ENCODE measurements at regions not wholly inside any gene's neighbourhood (a gene's known extent, or its start where the extent isn't known, plus 50 kb on each side); places are given as distances from the start of the nearest gene placed in this dataset.

DNA sequence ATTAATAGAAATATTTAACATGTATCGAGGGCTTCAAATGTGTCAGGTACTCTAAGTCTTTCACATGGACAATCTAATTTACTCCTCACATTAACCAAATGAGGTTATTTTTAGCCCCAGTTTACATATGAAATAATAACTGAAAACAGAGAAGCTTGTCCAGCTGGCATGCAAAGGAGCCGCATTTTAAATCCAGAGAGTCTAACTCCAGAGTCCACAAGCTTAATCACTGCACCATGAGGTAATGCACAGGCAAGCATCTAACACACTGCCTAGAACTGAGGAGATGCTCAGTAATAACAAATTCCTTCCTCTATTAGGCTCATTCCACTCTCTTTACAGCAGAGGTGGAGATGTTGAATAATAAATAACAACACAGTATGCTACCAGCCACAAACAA is 165.7 kb upstream of the GUCY1A2 start:
- H3K4me3 ChIP-seq (ENCODE audit: low read depth, low read length), result no peak overlapping the region
- H3K4me1 ChIP-seq (ENCODE audit: control insufficient read depth, insufficient read depth, low read length), result no peaks in the 10 kb centered on the region
- H3K36me3 ChIP-seq (ENCODE audit: control insufficient read depth in 2 of 2, insufficient read depth in 1 of 2, low read length in 2 of 2), result no peaks in the 10 kb centered on the region
- ChIA-PET POLR2A (no interaction called here), CTCF (no interaction called here)
- no peaks in the 10 kb centered on the region for H3K9me3 ChIP-seq (ENCODE audit: control insufficient read depth, insufficient read depth, low read depth, low read length)
- TF ChIP-seq MYNN (tag by site-specific recombination; IDR thresholded peaks at IDR 0.05; ENCODE audit: borderline replicate concordance) (no peak), ZNF16 (tag by site-specific recombination; IDR thresholded peaks at IDR 0.05; ENCODE audit: low read depth) (no peak), ZBTB20 (tag by site-specific recombination; IDR thresholded peaks at IDR 0.05) (no peak), KLF9 (tag by site-specific recombination; IDR thresholded peaks at IDR 0.05; ENCODE audit: low read depth) (no peak), ZNF658 (tag by site-specific recombination; IDR thresholded peaks at IDR 0.05) (no peak), ZNF354C (tag by site-specific recombination; IDR thresholded peaks at IDR 0.05; ENCODE audit: borderline replicate concordance, low read depth) (no peak), ZNF2 (tag by site-specific recombination; IDR thresholded peaks at IDR 0.05) (no peak), ZNF571 (tag by site-specific recombination; IDR thresholded peaks at IDR 0.05) (no peak), IKZF3 (tag by site-specific recombination; IDR thresholded peaks at IDR 0.05) (no peak), REPIN1 (tag by site-specific recombination; IDR thresholded peaks at IDR 0.05; ENCODE audit: low read depth) (no peak)
- TF ChIP-seq, protein P1, sequence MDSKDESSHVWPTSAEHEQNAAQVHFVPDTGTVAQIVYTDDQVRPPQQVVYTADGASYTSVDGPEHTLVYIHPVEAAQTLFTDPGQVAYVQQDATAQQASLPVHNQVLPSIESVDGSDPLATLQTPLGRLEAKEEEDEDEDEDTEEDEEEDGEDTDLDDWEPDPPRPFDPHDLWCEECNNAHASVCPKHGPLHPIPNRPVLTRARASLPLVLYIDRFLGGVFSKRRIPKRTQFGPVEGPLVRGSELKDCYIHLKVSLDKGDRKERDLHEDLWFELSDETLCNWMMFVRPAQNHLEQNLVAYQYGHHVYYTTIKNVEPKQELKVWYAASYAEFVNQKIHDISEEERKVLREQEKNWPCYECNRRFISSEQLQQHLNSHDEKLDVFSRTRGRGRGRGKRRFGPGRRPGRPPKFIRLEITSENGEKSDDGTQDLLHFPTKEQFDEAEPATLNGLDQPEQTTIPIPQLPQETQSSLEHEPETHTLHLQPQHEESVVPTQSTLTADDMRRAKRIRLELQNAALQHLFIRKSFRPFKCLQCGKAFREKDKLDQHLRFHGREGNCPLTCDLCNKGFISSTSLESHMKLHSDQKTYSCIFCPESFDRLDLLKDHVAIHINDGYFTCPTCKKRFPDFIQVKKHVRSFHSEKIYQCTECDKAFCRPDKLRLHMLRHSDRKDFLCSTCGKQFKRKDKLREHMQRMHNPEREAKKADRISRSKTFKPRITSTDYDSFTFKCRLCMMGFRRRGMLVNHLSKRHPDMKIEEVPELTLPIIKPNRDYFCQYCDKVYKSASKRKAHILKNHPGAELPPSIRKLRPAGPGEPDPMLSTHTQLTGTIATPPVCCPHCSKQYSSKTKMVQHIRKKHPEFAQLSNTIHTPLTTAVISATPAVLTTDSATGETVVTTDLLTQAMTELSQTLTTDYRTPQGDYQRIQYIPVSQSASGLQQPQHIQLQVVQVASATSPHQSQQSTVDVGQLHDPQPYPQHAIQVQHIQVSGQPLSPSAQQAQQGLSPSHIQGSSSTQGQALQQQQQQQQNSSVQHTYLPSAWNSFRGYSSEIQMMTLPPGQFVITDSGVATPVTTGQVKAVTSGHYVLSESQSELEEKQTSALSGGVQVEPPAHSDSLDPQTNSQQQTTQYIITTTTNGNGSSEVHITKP (tag by site-specific recombination; IDR thresholded peaks at IDR 0.05), result no peak
- TF ChIP-seq, protein P2, sequence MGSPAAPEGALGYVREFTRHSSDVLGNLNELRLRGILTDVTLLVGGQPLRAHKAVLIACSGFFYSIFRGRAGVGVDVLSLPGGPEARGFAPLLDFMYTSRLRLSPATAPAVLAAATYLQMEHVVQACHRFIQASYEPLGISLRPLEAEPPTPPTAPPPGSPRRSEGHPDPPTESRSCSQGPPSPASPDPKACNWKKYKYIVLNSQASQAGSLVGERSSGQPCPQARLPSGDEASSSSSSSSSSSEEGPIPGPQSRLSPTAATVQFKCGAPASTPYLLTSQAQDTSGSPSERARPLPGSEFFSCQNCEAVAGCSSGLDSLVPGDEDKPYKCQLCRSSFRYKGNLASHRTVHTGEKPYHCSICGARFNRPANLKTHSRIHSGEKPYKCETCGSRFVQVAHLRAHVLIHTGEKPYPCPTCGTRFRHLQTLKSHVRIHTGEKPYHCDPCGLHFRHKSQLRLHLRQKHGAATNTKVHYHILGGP (tag by site-specific recombination; IDR thresholded peaks at IDR 0.05), result no peak
- TF ChIP-seq, protein P3, sequence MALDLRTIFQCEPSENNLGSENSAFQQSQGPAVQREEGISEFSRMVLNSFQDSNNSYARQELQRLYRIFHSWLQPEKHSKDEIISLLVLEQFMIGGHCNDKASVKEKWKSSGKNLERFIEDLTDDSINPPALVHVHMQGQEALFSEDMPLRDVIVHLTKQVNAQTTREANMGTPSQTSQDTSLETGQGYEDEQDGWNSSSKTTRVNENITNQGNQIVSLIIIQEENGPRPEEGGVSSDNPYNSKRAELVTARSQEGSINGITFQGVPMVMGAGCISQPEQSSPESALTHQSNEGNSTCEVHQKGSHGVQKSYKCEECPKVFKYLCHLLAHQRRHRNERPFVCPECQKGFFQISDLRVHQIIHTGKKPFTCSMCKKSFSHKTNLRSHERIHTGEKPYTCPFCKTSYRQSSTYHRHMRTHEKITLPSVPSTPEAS (tag by site-specific recombination; IDR thresholded peaks at IDR 0.05), result no peak
- no peak overlapping the region for H3K27ac ChIP-seq (ENCODE audit: extremely low read depth, low read depth, low read length)

DNA sequence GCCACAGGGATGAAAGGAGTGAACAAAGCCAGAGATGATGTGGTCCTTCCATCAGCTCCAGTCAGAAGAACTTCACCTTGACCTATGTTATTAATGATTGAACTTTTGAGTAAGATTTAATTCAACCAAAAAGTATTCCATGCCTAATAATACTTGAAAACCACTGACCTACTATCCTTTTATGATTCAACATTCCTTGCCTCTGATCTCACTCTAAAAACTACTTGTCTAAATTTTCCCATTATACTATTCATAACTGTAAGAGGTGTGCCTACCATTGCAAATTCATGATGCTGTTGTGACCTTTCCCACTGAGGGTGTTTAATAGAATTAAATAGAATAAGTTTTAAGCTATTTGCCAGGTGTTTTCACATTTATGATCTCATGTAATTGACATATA is 164.7 kb upstream of the GUCY1A2 start:
- POLR2A ChIA-PET, result no interaction called here
- Histone ChIP-seq H3K4me1 (ENCODE audit: control insufficient read depth, insufficient read depth, low read length) (no peaks in the 10 kb centered on the region), H3K9me3 (ENCODE audit: control insufficient read depth, insufficient read depth, low read depth, low read length) (no peaks in the 10 kb centered on the region), H3K36me3 (ENCODE audit: control insufficient read depth in 2 of 2, insufficient read depth in 1 of 2, low read length in 2 of 2) (no peaks in the 10 kb centered on the region), H3K4me3 (ENCODE audit: low read depth, low read length) (no peak overlapping the region), H3K27ac (ENCODE audit: extremely low read depth, low read depth, low read length) (no peak overlapping the region)
- CTCF ChIA-PET, result no interaction called here
- no peak for TF ChIP-seq ZNF132 (tag by site-specific recombination; IDR thresholded peaks at IDR 0.05; ENCODE audit: borderline replicate concordance)
- no peak for TF ChIP-seq ZNF394 (tag by site-specific recombination; IDR thresholded peaks at IDR 0.05; ENCODE audit: borderline replicate concordance)
- TF ChIP-seq ZNF624 (tag by site-specific recombination; IDR thresholded peaks at IDR 0.05), result no peak
- TF ChIP-seq, protein P4, sequence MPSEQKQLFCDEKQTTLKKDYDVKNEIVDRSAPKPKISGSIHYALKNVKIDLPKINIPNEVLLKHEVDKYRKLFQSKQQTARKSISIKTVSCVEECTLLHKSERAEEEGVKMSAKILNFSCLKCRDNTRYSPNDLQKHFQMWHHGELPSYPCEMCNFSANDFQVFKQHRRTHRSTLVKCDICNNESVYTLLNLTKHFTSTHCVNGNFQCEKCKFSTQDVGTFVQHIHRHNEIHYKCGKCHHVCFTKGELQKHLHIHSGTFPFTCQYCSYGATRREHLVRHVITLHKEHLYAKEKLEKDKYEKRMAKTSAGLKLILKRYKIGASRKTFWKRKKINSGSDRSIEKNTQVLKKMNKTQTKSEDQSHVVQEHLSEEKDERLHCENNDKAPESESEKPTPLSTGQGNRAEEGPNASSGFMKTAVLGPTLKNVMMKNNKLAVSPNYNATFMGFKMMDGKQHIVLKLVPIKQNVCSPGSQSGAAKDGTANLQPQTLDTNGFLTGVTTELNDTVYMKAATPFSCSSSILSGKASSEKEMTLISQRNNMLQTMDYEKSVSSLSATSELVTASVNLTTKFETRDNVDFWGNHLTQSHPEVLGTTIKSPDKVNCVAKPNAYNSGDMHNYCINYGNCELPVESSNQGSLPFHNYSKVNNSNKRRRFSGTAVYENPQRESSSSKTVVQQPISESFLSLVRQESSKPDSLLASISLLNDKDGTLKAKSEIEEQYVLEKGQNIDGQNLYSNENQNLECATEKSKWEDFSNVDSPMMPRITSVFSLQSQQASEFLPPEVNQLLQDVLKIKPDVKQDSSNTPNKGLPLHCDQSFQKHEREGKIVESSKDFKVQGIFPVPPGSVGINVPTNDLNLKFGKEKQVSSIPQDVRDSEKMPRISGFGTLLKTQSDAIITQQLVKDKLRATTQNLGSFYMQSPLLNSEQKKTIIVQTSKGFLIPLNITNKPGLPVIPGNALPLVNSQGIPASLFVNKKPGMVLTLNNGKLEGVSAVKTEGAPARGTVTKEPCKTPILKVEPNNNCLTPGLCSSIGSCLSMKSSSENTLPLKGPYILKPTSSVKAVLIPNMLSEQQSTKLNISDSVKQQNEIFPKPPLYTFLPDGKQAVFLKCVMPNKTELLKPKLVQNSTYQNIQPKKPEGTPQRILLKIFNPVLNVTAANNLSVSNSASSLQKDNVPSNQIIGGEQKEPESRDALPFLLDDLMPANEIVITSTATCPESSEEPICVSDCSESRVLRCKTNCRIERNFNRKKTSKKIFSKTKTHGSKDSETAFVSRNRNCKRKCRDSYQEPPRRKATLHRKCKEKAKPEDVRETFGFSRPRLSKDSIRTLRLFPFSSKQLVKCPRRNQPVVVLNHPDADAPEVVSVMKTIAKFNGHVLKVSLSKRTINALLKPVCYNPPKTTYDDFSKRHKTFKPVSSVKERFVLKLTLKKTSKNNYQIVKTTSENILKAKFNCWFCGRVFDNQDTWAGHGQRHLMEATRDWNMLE (tag by site-specific recombination; conservative IDR thresholded peaks at IDR 0.05; ENCODE audit: low read depth), result no peak
- TF ChIP-seq ZFP3 (tag by site-specific recombination; IDR thresholded peaks at IDR 0.05; ENCODE audit: low read depth), result no peak
- TF ChIP-seq ZNF274 (IDR thresholded peaks at IDR 0.05; ENCODE audit: low read length), result no peak
- no peak for TF ChIP-seq ZNF274 (tag by site-specific recombination; IDR thresholded peaks at IDR 0.05; ENCODE audit: borderline replicate concordance)
- TF ChIP-seq ZNF473 (tag by site-specific recombination; IDR thresholded peaks at IDR 0.05), result no peak
- TF ChIP-seq, protein P5, sequence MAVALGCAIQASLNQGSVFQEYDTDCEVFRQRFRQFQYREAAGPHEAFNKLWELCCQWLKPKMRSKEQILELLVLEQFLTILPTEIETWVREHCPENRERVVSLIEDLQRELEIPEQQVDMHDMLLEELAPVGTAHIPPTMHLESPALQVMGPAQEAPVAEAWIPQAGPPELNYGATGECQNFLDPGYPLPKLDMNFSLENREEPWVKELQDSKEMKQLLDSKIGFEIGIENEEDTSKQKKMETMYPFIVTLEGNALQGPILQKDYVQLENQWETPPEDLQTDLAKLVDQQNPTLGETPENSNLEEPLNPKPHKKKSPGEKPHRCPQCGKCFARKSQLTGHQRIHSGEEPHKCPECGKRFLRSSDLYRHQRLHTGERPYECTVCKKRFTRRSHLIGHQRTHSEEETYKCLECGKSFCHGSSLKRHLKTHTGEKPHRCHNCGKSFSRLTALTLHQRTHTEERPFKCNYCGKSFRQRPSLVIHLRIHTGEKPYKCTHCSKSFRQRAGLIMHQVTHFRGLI (tag by site-specific recombination; IDR thresholded peaks at IDR 0.05), result no peak

Data from HEK293 (cell line).